Panc1 (cell line): ENCODE measurements at regions not wholly inside any gene's neighbourhood (a gene's known extent, or its start where the extent isn't known, plus 50 kb on each side); places are given as distances from the start of the nearest gene placed in this dataset.

Experiments used
- ATAC-seq: fragments of 200-7000 bp; cut with Tn5 transposase; 2 replicates; pipeline ENCODE4 v1.9.1; 2020; ENCODE audit warnings: mild to moderate bottlenecking, moderate library complexity
- BruUV-seq: library from RNA; stranded (reverse); fragments of 400-500 nt; replicated peaks from 2 replicates; lab custom pipeline; 2021; lab: Mats Ljungman, UMichigan
- CTCF ChIA-PET: fragments of 300-600 bp; sonication (Branson Sonifier 250); formaldehyde crosslinking; loops from one replicate; lab custom pipeline; 2022; ENCODE audit warnings: antibody characterized with exemption; lab: Charles Lee
- POLR2A ChIA-PET: fragments of 300-600 bp; sonication (Branson Sonifier 250); formaldehyde crosslinking; loops from one replicate; lab custom pipeline; 2022; ENCODE audit warnings: antibody characterized with exemption; lab: Charles Lee
- DNase-seq: peaks from one replicate; pipeline ENCODE4 v3.0.0-alpha.2; 2010; ENCODE audit warnings: low read depth, low spot score
- H3K27ac ChIP-seq: 2 replicates; pipeline ENCODE4 v1.5.1; 2011; ENCODE audit warnings: mild to moderate bottlenecking, low read length, inconsistent platforms
- H3K27me3 ChIP-seq: fragments of 200-500 bp; sonication (Bioruptor generic); 2 replicates; pipeline ENCODE4 v1.6.0; 2014; ENCODE audit warnings: low read length, inconsistent platforms; ENCODE audit not compliant: control insufficient read depth, insufficient read depth
- H3K36me3 ChIP-seq: fragments of 200-500 bp; sonication (Bioruptor generic); 2 replicates; pipeline ENCODE4 v1.5.1; 2014; ENCODE audit warnings: inconsistent platforms, mild to moderate bottlenecking, low read length, moderate library complexity; ENCODE audit not compliant: control insufficient read depth, insufficient read depth
- H3K4me1 ChIP-seq: 2 replicates; pipeline ENCODE4 v1.5.1; 2011; ENCODE audit warnings: inconsistent platforms, mild to moderate bottlenecking, low read length, moderate library complexity; ENCODE audit not compliant: control insufficient read depth, insufficient read depth
- H3K4me3 ChIP-seq, 2 experiments: 2 replicates each; pipeline ENCODE4 v1.5.1; 2011 to 2012; ENCODE audit warnings: low read depth in 2 of 2, low read length in 2 of 2, mild to moderate bottlenecking in 2 of 2, inconsistent platforms in 1 of 2, moderate library complexity in 1 of 2
- H3K9me3 ChIP-seq: fragments of 200-500 bp; sonication (Bioruptor generic); 2 replicates; pipeline ENCODE4 v1.5.1; 2014; ENCODE audit warnings: low read depth, mild to moderate bottlenecking, inconsistent platforms, low read length, moderate library complexity; ENCODE audit not compliant: control insufficient read depth, insufficient read depth
- CTCF ChIP-seq: fragments of 450-650 bp; IDR thresholded peaks from 2 replicates; pipeline ENCODE4 v1.5.1; 2017; ENCODE audit warnings: mild to moderate bottlenecking
- POLR2AphosphoS5 ChIP-seq: IDR thresholded peaks from 2 replicates; pipeline ENCODE4 v1.6.1; 2012; ENCODE audit warnings: mild to moderate bottlenecking, low read depth, low read length, moderate library complexity
- REST ChIP-seq, 2 experiments: IDR thresholded peaks; 2 replicates each; pipeline ENCODE4 v1.6.1; 2011 to 2012; ENCODE audit warnings: low read depth in 2 of 2, control low read depth in 1 of 2, low read length in 1 of 2, mild to moderate bottlenecking in 1 of 2, moderate library complexity in 1 of 2; ENCODE audit not compliant: insufficient read depth in 1 of 2
- SIN3A ChIP-seq: IDR thresholded peaks from 2 replicates; pipeline ENCODE4 v1.6.1; 2012; ENCODE audit warnings: low read depth, mild to moderate bottlenecking, low read length, moderate library complexity, borderline replicate concordance; ENCODE audit not compliant: insufficient read depth
- TCF7L2 ChIP-seq: IDR thresholded peaks from 2 replicates; pipeline ENCODE4 v1.6.1; 2011; ENCODE audit warnings: mild to moderate bottlenecking, low read depth, low read length, inconsistent platforms
- in situ Hi-C: cut with HindIII; loops from 2 replicates; pipeline ENCODE4 v1.10.0; 2016; ENCODE audit warnings: low sequenced_read_pairs, low pct_unique_long_range_greater_than_20kb
- intact Hi-C: fragments of 100-400 bp; cut with micrococcal nuclease; formaldehyde crosslinking; loops from one replicate; pipeline ENCODE4 v1.10.0; 2022; ENCODE audit not compliant: unreplicated experiment

GRCh38 chr18:61729322-61729721 lies 163.5 kb downstream of the RNF152 start:
- no TSS peak for BruUV-seq
- Histone ChIP-seq H3K36me3 (no peaks in the 10 kb centered on the region), H3K9me3 (no peaks in the 10 kb centered on the region), H3K4me3 (no peak overlapping the region), H3K27me3 (no peaks in the 10 kb centered on the region), H3K27ac (no peak overlapping the region), H3K4me1 (no peaks in the 10 kb centered on the region)
- in situ Hi-C loops = no loop called here
- no peak for ATAC-seq
- ChIA-PET CTCF (no interaction called here), POLR2A (no interaction called here)
- DNase-seq = no peak
- TF ChIP-seq SIN3A = no peak
- intact Hi-C loops = no loop called here

GRCh38 chr18:61727241-61728193 lies 165.3 kb downstream of the RNF152 start:
- ChIA-PET CTCF (no interaction called here), POLR2A (no interaction called here)
- no peaks in the 10 kb centered on the region for H3K9me3 ChIP-seq
- in situ Hi-C loops (no loop called here), intact Hi-C loops (no loop called here)
- ATAC-seq (no peak), DNase-seq (no peak)
- no peaks in the 10 kb centered on the region for H3K27me3 ChIP-seq
- no peak overlapping the region for H3K4me3 ChIP-seq
- H3K27ac ChIP-seq = no peak overlapping the region
- no TSS peak for BruUV-seq
- no peaks in the 10 kb centered on the region for H3K36me3 ChIP-seq
- H3K4me1 ChIP-seq = no peaks in the 10 kb centered on the region
- no peak for TF ChIP-seq POLR2AphosphoS5
- no peak for TF ChIP-seq TCF7L2
- TF ChIP-seq CTCF = no peak
- no peak for TF ChIP-seq SIN3A
- TF ChIP-seq REST (IDR thresholded peaks at IDR 0.05; ENCODE audit: insufficient read depth in 1 of 2, low read depth in 2 of 2, low read length in 1 of 2) = no peak

- ATAC-seq = no peak
- Histone ChIP-seq H3K27ac (no peak overlapping the region), H3K4me3 (no peak overlapping the region), H3K27me3 (no peaks in the 10 kb centered on the region), H3K36me3 (no peaks in the 10 kb centered on the region), H3K9me3 (no peaks in the 10 kb centered on the region), H3K4me1 (no peaks in the 10 kb centered on the region)
- CTCF ChIA-PET = no interaction called here
- DNase-seq = no peak
- BruUV-seq = no TSS peak
- in situ Hi-C loops (no loop called here), intact Hi-C loops (no loop called here)
- POLR2A ChIA-PET = no interaction called here
- TF ChIP-seq SIN3A = no peak
- TF ChIP-seq POLR2AphosphoS5 = no peak
- no peak for TF ChIP-seq REST (IDR thresholded peaks at IDR 0.05; ENCODE audit: insufficient read depth in 1 of 2, low read depth in 2 of 2, low read length in 1 of 2)
- TF ChIP-seq TCF7L2 = no peak
- no peak for TF ChIP-seq CTCF
These were observed 168.3 kb downstream of the RNF152 start for GRCh38 chr18:61724532-61724931.
